Kidney epithelial cell (primary cell): ENCODE measurements at regions not wholly inside any gene's neighbourhood (a gene's known extent, or its start where the extent isn't known, plus 50 kb on each side); places are given as distances from the start of the nearest gene placed in this dataset.

Source experiments
- DNase-seq: peaks from one replicate; pipeline ENCODE4 v3.0.0-alpha.2; 2010; ENCODE audit warnings: low read depth
- H3K27me3 ChIP-seq: 2 replicates; pipeline ENCODE4 v1.6.0; 2011; ENCODE audit warnings: low read length; ENCODE audit not compliant: control insufficient read depth, insufficient read depth
- H3K36me3 ChIP-seq: 2 replicates; pipeline ENCODE4 v1.5.1; 2011; ENCODE audit warnings: low read length; ENCODE audit not compliant: control insufficient read depth, insufficient read depth
- H3K4me3 ChIP-seq: 2 replicates; pipeline ENCODE4 v1.5.1; 2011; ENCODE audit warnings: low read depth, mild to moderate bottlenecking, control low read depth, low read length
- TF ChIP-seq, protein P1 (sequence below): IDR thresholded peaks from 2 replicates; pipeline ENCODE4 v1.5.1; 2011; ENCODE audit warnings: mild to moderate bottlenecking, moderate library complexity, low read length, control low read depth, inconsistent platforms; ENCODE audit not compliant: insufficient read depth, poor library complexity, severe bottlenecking

DNA sequence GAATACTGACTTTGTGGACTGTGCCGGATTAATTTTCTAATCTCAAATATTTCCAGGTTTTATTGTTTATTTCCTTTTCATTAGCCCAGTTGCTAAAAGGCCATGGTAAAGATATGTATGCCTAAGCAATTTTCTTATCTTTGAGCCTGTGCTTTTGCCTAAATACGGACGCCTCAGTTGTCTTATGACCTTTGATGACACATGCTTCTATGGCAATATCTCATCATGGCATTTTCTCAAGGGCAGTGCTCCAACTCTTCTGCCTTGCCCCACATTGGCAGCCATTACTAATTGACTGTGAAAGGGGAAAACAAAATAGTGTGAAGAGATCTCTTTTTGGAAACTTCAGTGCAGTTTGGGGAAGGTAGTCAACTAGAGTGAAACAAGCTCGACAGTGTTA, 809.6 kb upstream of the NR2F2 start:
- Histone ChIP-seq H3K27me3 (no peaks in the 10 kb centered on the region), H3K36me3 (no peaks in the 10 kb centered on the region), H3K4me3 (no peak overlapping the region)
- no peak for DNase-seq
- TF ChIP-seq, protein P1, sequence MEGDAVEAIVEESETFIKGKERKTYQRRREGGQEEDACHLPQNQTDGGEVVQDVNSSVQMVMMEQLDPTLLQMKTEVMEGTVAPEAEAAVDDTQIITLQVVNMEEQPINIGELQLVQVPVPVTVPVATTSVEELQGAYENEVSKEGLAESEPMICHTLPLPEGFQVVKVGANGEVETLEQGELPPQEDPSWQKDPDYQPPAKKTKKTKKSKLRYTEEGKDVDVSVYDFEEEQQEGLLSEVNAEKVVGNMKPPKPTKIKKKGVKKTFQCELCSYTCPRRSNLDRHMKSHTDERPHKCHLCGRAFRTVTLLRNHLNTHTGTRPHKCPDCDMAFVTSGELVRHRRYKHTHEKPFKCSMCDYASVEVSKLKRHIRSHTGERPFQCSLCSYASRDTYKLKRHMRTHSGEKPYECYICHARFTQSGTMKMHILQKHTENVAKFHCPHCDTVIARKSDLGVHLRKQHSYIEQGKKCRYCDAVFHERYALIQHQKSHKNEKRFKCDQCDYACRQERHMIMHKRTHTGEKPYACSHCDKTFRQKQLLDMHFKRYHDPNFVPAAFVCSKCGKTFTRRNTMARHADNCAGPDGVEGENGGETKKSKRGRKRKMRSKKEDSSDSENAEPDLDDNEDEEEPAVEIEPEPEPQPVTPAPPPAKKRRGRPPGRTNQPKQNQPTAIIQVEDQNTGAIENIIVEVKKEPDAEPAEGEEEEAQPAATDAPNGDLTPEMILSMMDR = no peak

DNA sequence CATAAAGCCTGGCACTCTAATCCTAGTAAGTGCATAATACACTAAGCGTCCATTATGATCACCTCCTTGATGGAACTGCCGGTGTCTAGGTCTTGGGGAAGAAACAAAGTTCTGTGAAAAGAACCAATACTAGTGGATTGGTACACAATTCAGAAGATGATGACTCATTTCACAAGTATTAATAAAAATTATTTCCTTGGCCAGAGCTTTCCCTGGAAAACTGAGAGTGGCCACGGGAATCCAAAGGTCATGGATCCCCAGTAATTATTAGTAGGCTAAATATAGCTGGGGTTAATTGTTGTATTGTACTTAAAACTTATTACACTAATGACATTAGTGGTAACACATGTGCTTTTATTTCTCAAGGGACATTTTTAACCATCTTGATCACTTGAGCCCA, 808.0 kb upstream of the NR2F2 start:
- no peak for DNase-seq
- TF ChIP-seq, protein P1 = no peak
- no peak overlapping the region for H3K4me3 ChIP-seq
- H3K36me3 ChIP-seq = no peaks in the 10 kb centered on the region
- no peaks in the 10 kb centered on the region for H3K27me3 ChIP-seq

DNA sequence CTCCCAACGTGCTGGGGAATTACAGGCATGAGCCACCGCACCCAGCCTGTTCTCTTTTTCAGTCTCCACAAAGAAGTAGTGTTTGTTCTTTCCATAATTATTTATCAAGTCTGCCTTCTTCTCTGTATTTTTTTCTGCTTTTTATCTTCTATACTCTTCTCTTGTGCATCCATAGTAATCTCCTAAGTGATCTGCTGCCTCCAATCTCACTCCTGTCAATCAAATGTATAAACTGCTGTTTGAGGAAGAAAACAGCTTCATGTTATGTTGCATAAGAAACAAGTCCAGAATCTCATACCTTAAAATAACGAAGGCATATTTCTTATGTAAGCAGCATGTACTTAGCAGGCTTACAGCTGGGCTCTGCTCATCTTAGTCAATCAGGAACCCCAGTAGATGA, 801.6 kb upstream of the NR2F2 start:
- no peaks in the 10 kb centered on the region for H3K27me3 ChIP-seq
- H3K36me3 ChIP-seq = no peaks in the 10 kb centered on the region
- DNase-seq = no peak
- no peak overlapping the region for H3K4me3 ChIP-seq
- TF ChIP-seq, protein P1 = no peak

DNA sequence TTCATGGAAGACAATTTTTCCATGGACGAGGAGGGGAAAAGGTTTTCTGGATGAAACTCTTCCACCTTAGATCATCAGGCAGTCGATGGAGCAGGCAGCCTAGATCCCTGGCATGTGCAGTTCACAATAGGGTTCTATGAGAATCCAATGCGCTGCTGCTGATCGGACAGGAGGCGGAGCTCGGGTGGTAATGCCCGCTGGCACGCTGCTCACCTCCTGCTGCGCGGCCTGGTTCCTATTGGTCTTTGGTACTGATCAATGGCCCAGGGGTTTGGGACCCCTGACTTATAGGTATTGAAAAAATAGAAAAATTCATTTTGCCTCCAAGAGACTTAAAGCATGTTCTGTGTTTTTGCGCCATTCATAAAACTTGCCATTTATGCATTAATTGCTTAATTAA, 793.9 kb upstream of the NR2F2 start:
- no peaks in the 10 kb centered on the region for H3K27me3 ChIP-seq
- H3K4me3 ChIP-seq = no peak overlapping the region
- H3K36me3 ChIP-seq = no peaks in the 10 kb centered on the region
- TF ChIP-seq, protein P1 = no peak
- no peak for DNase-seq

DNA sequence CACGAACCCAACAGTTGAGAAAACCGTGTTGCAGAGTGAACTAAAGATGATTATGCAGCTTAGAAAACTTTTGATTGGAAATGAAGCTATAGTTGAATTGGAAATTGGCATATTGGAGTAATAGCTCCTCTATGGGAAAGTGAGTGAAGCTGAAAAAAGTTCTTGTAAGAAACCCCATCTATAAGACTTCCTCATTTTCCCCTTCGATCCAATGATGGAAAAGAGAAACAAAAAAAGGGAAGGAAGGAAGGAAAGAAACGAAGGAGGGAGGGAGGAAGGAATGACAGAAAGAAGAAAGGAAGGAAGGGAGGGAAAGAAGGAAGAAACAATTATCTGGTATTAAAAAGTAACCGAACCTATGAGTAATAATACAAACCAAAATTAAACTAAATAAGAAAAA, 791.8 kb upstream of the NR2F2 start:
- DNase-seq = no peak
- Histone ChIP-seq H3K27me3 (no peaks in the 10 kb centered on the region), H3K36me3 (no peaks in the 10 kb centered on the region), H3K4me3 (no peak overlapping the region)
- TF ChIP-seq, protein P1 = no peak

DNA sequence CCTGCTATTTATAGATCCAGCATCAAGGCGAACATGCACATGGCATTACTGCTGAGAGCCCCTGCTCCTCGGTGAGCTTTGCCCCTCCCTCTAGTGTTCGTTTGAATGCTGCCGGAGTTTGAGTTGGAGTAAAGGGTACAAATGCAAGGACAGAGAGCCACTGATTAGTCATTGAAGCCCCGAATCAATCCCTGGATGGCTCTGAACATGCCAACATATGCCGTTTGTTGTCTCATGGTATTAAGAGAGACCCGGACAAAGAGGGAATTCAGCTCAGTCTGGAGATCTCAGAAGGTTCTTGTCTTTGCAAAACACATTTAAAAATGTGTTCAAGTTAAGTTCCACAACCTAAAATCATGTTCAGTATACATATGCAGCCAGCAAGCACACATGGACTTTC, 789.2 kb upstream of the NR2F2 start:
- no peak for DNase-seq
- no peaks in the 10 kb centered on the region for H3K36me3 ChIP-seq
- TF ChIP-seq, protein P1 = no peak

More for the DNA sequence above, 789.2 kb upstream of the NR2F2 start:
- Histone ChIP-seq H3K27me3 (no peaks in the 10 kb centered on the region), H3K4me3 (no peak overlapping the region)
